H1 (cell line): ENCODE measurements at regions not wholly inside any gene's neighbourhood (a gene's known extent, or its start where the extent isn't known, plus 50 kb on each side); places are given as distances from the start of the nearest gene placed in this dataset.

Experiments
- CTCF ChIA-PET: fragments of 300-600 bp; sonication (Branson Sonifier 250); formaldehyde crosslinking; loops from one replicate; lab custom pipeline; 2021; ENCODE audit not compliant: partially characterized antibody; lab: Charles Lee
- POLR2A ChIA-PET: fragments of 300-600 bp; sonication (Branson Sonifier 250); formaldehyde crosslinking; loops from one replicate; lab custom pipeline; 2021; ENCODE audit warnings: inconsistent platforms; ENCODE audit not compliant: partially characterized antibody; lab: Charles Lee
- DNase-seq, 2 experiments: peaks; one replicate each; pipeline versions ENCODE4 v3.0.0 to v3.0.0-alpha.2; 2010 to 2022; ENCODE audit warnings: low spot score in 2 of 2, low read depth in 1 of 2, mixed read lengths in 1 of 2
- FAIRE-seq: peaks from 2 replicates; lab custom pipeline; 2011; peaks lifted over from hg19 to GRCh38; lab: Jason Lieb, UNC
- H2AFZ ChIP-seq: 2 replicates; pipeline ENCODE4 v1.8.1; 2012; ENCODE audit warnings: low read length, inconsistent platforms
- H2AK5ac ChIP-seq: 2 replicates; pipeline ENCODE4 v1.6.1; 2013; ENCODE audit warnings: low read depth, low read length
- H2BK120ac ChIP-seq: replicated peaks from 2 replicates; pipeline ENCODE3; 2013; ENCODE audit warnings: low read depth, low read length, inconsistent platforms
- H2BK12ac ChIP-seq: 2 replicates; pipeline ENCODE4 v1.6.1; 2013; ENCODE audit warnings: low read depth, low read length
- H2BK15ac ChIP-seq: 2 replicates; pipeline ENCODE4 v1.6.1; 2013; ENCODE audit warnings: low read length
- H2BK20ac ChIP-seq: 2 replicates; pipeline ENCODE4 v1.6.1; 2013; ENCODE audit warnings: low read length
- H2BK5ac ChIP-seq: 2 replicates; pipeline ENCODE4 v1.6.1; 2013; ENCODE audit warnings: low read depth, low read length
- H3K14ac ChIP-seq: 2 replicates; pipeline ENCODE4 v1.6.1; 2013; ENCODE audit warnings: inconsistent platforms; ENCODE audit not compliant: insufficient read length
- H3K18ac ChIP-seq: 2 replicates; pipeline ENCODE4 v1.6.1; 2013; ENCODE audit warnings: low read length; ENCODE audit errors: extremely low read depth
- H3K23ac ChIP-seq: 2 replicates; pipeline ENCODE4 v1.6.1; 2013; ENCODE audit warnings: inconsistent platforms; ENCODE audit not compliant: insufficient read length
- H3K23me2 ChIP-seq: 2 replicates; pipeline ENCODE4 v1.6.1; 2013; ENCODE audit warnings: low read depth, low read length
- H3K27ac ChIP-seq: 2 replicates; pipeline ENCODE4 v1.6.1; 2011; ENCODE audit warnings: low read depth, low read length, inconsistent platforms
- H3K27me3 ChIP-seq, 4 experiments: replicated peaks in 1 of 4; 1 replicate in 1 of 4; 2 replicates in 3 of 4; pipeline versions ENCODE4 v1.6.1 to v1.8.1; 2011 to 2013; ENCODE audit warnings: low read length in 3 of 4, mild to moderate bottlenecking in 3 of 4, inconsistent platforms in 2 of 4, mixed read lengths in 2 of 4, moderate library complexity in 1 of 4; ENCODE audit not compliant: control insufficient read depth in 3 of 4, insufficient read depth in 3 of 4; ENCODE audit errors: extremely low read depth in 1 of 4
- H3K36me3 ChIP-seq, 4 experiments: 2 replicates each; pipeline versions ENCODE4 v1.6.1 to v1.8.1; 2011 to 2013; ENCODE audit warnings: mild to moderate bottlenecking in 4 of 4, low read length in 3 of 4, moderate library complexity in 2 of 4, control low read depth in 1 of 4, inconsistent platforms in 1 of 4; ENCODE audit not compliant: insufficient read depth in 4 of 4, control insufficient read depth in 2 of 4
- H3K4ac ChIP-seq: replicated peaks from 2 replicates; pipeline ENCODE3; 2013; ENCODE audit warnings: low read length, low read depth, mixed read lengths, inconsistent platforms; ENCODE audit not compliant: insufficient read length
- H3K4me1 ChIP-seq, 4 experiments: replicated peaks in 1 of 4; 1 replicate in 1 of 4; 2 replicates in 3 of 4; pipeline versions ENCODE4 v1.6.1 to v1.8.1; 2011 to 2013; ENCODE audit warnings: low read length in 3 of 4, inconsistent platforms in 2 of 4, mixed read lengths in 1 of 4; ENCODE audit not compliant: insufficient read depth in 4 of 4, control insufficient read depth in 3 of 4
- H3K4me2 ChIP-seq, 2 experiments: 2 replicates each; pipeline versions ENCODE4 v1.6.1 to v1.8.1; 2011 to 2013; ENCODE audit warnings: low read depth in 2 of 2, low read length in 2 of 2, control low read depth in 1 of 2, inconsistent platforms in 1 of 2, mild to moderate bottlenecking in 1 of 2; ENCODE audit not compliant: insufficient read depth in 1 of 2
- H3K4me3 ChIP-seq, 4 experiments: fragments of 200-600, 300-600 bp in 1 of 4; sonication (generic), shearing (Covaris generic), sonication (Bioruptor Twin) in 1 of 4; 2 replicates each; pipeline versions ENCODE4 v1.5.1 to v1.8.1; 2011 to 2016; ENCODE audit warnings: low read length in 4 of 4, low read depth in 3 of 4, control low read depth in 2 of 4, inconsistent platforms in 2 of 4, mild to moderate bottlenecking in 2 of 4, mixed read lengths in 1 of 4, moderate library complexity in 1 of 4; ENCODE audit not compliant: insufficient read depth in 2 of 4; ENCODE audit errors: extremely low read depth in 1 of 4
- H3K56ac ChIP-seq: replicated peaks from 2 replicates; pipeline ENCODE3; 2013; ENCODE audit warnings: low read depth, mild to moderate bottlenecking, mixed read lengths, low read length, inconsistent platforms; ENCODE audit not compliant: insufficient read length
- H3K79me1 ChIP-seq: 2 replicates; pipeline ENCODE4 v1.6.1; 2013; ENCODE audit warnings: low read depth, low read length, control low read depth
- H3K79me2 ChIP-seq, 2 experiments: 2 replicates each; pipeline versions ENCODE4 v1.6.1 to v1.8.1; 2012 to 2013; ENCODE audit warnings: low read length in 2 of 2, mild to moderate bottlenecking in 2 of 2, inconsistent platforms in 1 of 2; ENCODE audit not compliant: insufficient read depth in 2 of 2, control insufficient read depth in 1 of 2
- H3K9ac ChIP-seq, 4 experiments: replicated peaks in 1 of 4; 1 replicate in 1 of 4; 2 replicates in 3 of 4; pipeline versions ENCODE4 v1.6.1 to v1.8.1; 2011 to 2013; ENCODE audit warnings: low read depth in 3 of 4, low read length in 3 of 4, control low read depth in 2 of 4, mild to moderate bottlenecking in 2 of 4, moderate library complexity in 2 of 4, inconsistent platforms in 1 of 4; ENCODE audit errors: extremely low read depth in 1 of 4
- H3K9me3 ChIP-seq, 2 experiments: 2 replicates each; pipeline versions ENCODE4 v1.6.1 to v1.8.1; 2012 to 2013; ENCODE audit warnings: mild to moderate bottlenecking in 2 of 2, moderate library complexity in 2 of 2, control low read depth in 1 of 2, inconsistent platforms in 1 of 2, low read depth in 1 of 2, low read length in 1 of 2, mixed read lengths in 1 of 2; ENCODE audit not compliant: insufficient read depth in 2 of 2
- H4K20me1 ChIP-seq, 2 experiments: replicated peaks in 1 of 2; 2 replicates each; pipeline versions ENCODE3 to v1.8.1; 2011 to 2013; ENCODE audit warnings: inconsistent platforms in 2 of 2, low read length in 2 of 2, mild to moderate bottlenecking in 1 of 2; ENCODE audit not compliant: insufficient read depth in 2 of 2, control insufficient read depth in 1 of 2
- H4K5ac ChIP-seq: 2 replicates; pipeline ENCODE4 v1.6.1; 2013; ENCODE audit warnings: low read length, low read depth, mixed read lengths, inconsistent platforms; ENCODE audit not compliant: insufficient read length
- H4K8ac ChIP-seq: 2 replicates; pipeline ENCODE4 v1.8.0; 2013; ENCODE audit warnings: mild to moderate bottlenecking, moderate library complexity, low read length, inconsistent platforms; ENCODE audit not compliant: insufficient read depth; ENCODE audit errors: extremely low read depth
- H4K91ac ChIP-seq: replicated peaks from 2 replicates; pipeline ENCODE3; 2013; ENCODE audit warnings: low read length, mixed read lengths, inconsistent platforms; ENCODE audit not compliant: insufficient read length
- BCL11A ChIP-seq, 2 experiments: IDR thresholded peaks; one replicate each; pipeline ENCODE4 v1.6.1; 2011; ENCODE audit warnings: low read depth in 2 of 2, low read length in 2 of 2, mild to moderate bottlenecking in 2 of 2
- CTCF ChIP-seq, 3 experiments: IDR thresholded peaks; 1 replicate in 2 of 3; 2 replicates in 1 of 3; pipeline versions ENCODE4 v1.5.1 to v1.6.1; 2011; ENCODE audit warnings: low read length in 3 of 3, mild to moderate bottlenecking in 3 of 3, inconsistent platforms in 2 of 3, low read depth in 1 of 3, moderate library complexity in 1 of 3; ENCODE audit not compliant: insufficient read depth in 1 of 3; ENCODE audit errors: control extremely low read depth in 1 of 3
- MAFK ChIP-seq: IDR thresholded peaks from 2 replicates; pipeline ENCODE4 v1.6.1; 2012; ENCODE audit warnings: low read depth, mild to moderate bottlenecking, improper control_type of control experiment, low read length

- Histone ChIP-seq H3K9me3 (no peaks in the 10 kb centered on the region), H4K20me1 (no peaks in the 10 kb centered on the region), H2AFZ (no peak overlapping the region), H3K4ac (no peak overlapping the region), H3K79me1 (no peaks in the 10 kb centered on the region), H3K4me3 (no peak overlapping the region), H2BK20ac (no peak overlapping the region), H3K23me2 (no peaks in the 10 kb centered on the region), H3K23ac (no peak overlapping the region), H3K56ac (no peak overlapping the region), H2BK12ac (no peak overlapping the region), H3K79me2 (no peaks in the 10 kb centered on the region), H2BK5ac (no peak overlapping the region), H3K9ac (no peak overlapping the region), H3K18ac (no peak overlapping the region), H3K14ac (no peak overlapping the region), H4K5ac (no peak overlapping the region), H3K27ac (no peak overlapping the region), H3K4me1 (no peaks in the 10 kb centered on the region), H2AK5ac (no peak overlapping the region), H4K8ac (no peak overlapping the region), H4K91ac (no peak overlapping the region), H3K4me2 (no peak overlapping the region), H2BK120ac (no peak overlapping the region), H3K27me3 (no peaks in the 10 kb centered on the region), H3K36me3 (no peaks in the 10 kb centered on the region), H2BK15ac (no peak overlapping the region)
- POLR2A ChIA-PET = no interaction called here
- FAIRE-seq (no peak), DNase-seq (no peak)
- CTCF ChIA-PET = no interaction called here
- TF ChIP-seq CTCF (IDR thresholded peaks at IDR 0.05; ENCODE audit: control extremely low read depth in 1 of 3, insufficient read depth in 1 of 3, low read depth in 1 of 3, low read length in 3 of 3) = no peak
- no peak for TF ChIP-seq MAFK
- no peak for TF ChIP-seq BCL11A (IDR thresholded peaks at IDR 0.05; ENCODE audit: low read depth in 2 of 2, low read length in 2 of 2)
These were observed 201.7 kb downstream of the NNT start for GRCh38 chr5:43804723-43805122.
